ENCODE measurements at regions not wholly inside any gene's neighbourhood (a gene's known extent, or its start where the extent isn't known, plus 50 kb on each side); places are given as distances from the start of the nearest gene placed in this dataset.

DNA sequence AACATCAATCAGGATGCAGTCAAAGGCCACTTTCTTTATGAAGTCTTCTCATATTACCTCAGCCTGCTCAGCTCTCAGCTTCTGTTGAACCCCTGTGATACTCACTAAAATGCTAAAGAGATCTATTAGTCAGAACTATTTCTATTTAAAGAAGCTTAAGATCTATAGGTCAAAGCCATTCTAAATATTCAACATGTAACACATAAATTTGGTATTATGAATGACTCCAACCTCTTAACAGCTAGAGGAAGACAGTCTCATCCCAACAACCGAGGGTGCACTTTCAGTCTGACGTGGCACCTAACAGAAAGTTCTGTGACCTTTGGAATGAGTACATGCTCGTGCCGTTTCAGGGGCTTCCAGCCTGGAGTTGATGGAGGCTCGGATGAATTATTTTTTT lies 301.5 kb upstream of the VLDLR start:
- no peak for TF ChIP-seq POLR2A (IDR thresholded peaks at IDR 0.05)
- TF ChIP-seq, protein P1, sequence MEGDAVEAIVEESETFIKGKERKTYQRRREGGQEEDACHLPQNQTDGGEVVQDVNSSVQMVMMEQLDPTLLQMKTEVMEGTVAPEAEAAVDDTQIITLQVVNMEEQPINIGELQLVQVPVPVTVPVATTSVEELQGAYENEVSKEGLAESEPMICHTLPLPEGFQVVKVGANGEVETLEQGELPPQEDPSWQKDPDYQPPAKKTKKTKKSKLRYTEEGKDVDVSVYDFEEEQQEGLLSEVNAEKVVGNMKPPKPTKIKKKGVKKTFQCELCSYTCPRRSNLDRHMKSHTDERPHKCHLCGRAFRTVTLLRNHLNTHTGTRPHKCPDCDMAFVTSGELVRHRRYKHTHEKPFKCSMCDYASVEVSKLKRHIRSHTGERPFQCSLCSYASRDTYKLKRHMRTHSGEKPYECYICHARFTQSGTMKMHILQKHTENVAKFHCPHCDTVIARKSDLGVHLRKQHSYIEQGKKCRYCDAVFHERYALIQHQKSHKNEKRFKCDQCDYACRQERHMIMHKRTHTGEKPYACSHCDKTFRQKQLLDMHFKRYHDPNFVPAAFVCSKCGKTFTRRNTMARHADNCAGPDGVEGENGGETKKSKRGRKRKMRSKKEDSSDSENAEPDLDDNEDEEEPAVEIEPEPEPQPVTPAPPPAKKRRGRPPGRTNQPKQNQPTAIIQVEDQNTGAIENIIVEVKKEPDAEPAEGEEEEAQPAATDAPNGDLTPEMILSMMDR (IDR thresholded peaks at IDR 0.05) = no peak

Data from testis (tissue), 2 donors.